Immature natural killer cell (primary cell): ENCODE measurements at regions not wholly inside any gene's neighbourhood (a gene's known extent, or its start where the extent isn't known, plus 50 kb on each side); places are given as distances from the start of the nearest gene placed in this dataset.

ENCODE experiments used
- DNase-seq, 3 donors: peaks; one replicate each; pipeline ENCODE4 v3.0.0; 2022; ENCODE audit warnings: mixed read lengths in 1 of 3
- H3K27ac Mint-ChIP-seq, 6 donors: one replicate each; pipeline ENCODE4 v1.8.0; 2020; ENCODE audit warnings: mixed read lengths in 6 of 6, mild to moderate bottlenecking in 5 of 6, inconsistent platforms in 4 of 6, moderate library complexity in 3 of 6
- H3K27me3 Mint-ChIP-seq, 3 donors: one replicate each; pipeline ENCODE4 v1.8.0; 2020 to 2021; ENCODE audit warnings: low read depth in 3 of 3, mild to moderate bottlenecking in 3 of 3, mixed read lengths in 3 of 3, moderate library complexity in 3 of 3, inconsistent platforms in 1 of 3
- H3K36me3 Mint-ChIP-seq, 3 donors: one replicate each; pipeline ENCODE4 v1.8.0; 2020; ENCODE audit warnings: mixed read lengths in 3 of 3, inconsistent platforms in 2 of 3, mild to moderate bottlenecking in 2 of 3
- H3K4me1 Mint-ChIP-seq, 2 donors: one replicate each; pipeline ENCODE4 v1.8.0; 2020; ENCODE audit warnings: inconsistent platforms in 2 of 2, mild to moderate bottlenecking in 2 of 2, mixed read lengths in 2 of 2, moderate library complexity in 1 of 2
- H3K4me3 Mint-ChIP-seq, 5 donors: one replicate each; pipeline ENCODE4 v1.8.0; 2020; ENCODE audit warnings: mild to moderate bottlenecking in 5 of 5, mixed read lengths in 5 of 5, inconsistent platforms in 3 of 5, moderate library complexity in 3 of 5
- H3K9me3 Mint-ChIP-seq, 6 donors: one replicate each; pipeline ENCODE4 v1.8.0; 2020; ENCODE audit warnings: mild to moderate bottlenecking in 6 of 6, mixed read lengths in 6 of 6, inconsistent platforms in 4 of 6, moderate library complexity in 3 of 6

DNA sequence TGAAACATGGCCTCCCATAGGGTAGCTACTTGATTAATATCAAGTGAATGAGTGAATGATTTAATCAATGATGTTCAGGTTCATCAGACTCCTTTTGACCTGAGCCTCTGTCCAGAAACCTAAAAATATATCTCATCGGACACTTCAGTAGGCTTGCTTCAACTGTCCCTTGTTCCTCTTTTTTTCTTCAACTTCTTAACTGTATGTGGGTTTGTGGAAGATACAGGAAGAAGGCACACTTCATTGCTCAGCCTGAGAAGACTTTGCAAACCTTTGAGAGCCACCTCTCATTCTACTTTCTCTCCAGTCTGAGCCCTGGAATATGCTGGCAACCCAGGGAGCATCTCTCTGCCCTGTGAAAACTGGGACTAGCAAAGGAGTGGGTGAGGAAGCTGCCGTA lies 557.0 kb downstream of the FGF9 start:
- H3K27ac Mint-ChIP-seq, result no peak overlapping the region
- H3K9me3 Mint-ChIP-seq, result no peaks in the 10 kb centered on the region
- peaks cover 0 to 5% (median 0%) of the 10 kb centered on the region in 3 donors for H3K27me3 Mint-ChIP-seq
- H3K36me3 Mint-ChIP-seq, result no peaks in the 10 kb centered on the region
- DNase-seq, result no peak
- H3K4me1 Mint-ChIP-seq, result no peaks in the 10 kb centered on the region
- H3K4me3 Mint-ChIP-seq, result no peak overlapping the region

- Mint-ChIP-seq H3K27me3 (peaks cover 0 to 5% (median 0%) of the 10 kb centered on the region in 3 donors), H3K27ac (no peak overlapping the region), H3K4me3 (no peak overlapping the region), H3K9me3 (no peaks in the 10 kb centered on the region), H3K36me3 (no peaks in the 10 kb centered on the region), H3K4me1 (no peaks in the 10 kb centered on the region)
- no peak for DNase-seq
Measured at GRCh38 chr13:22229916-22230315, 559.0 kb downstream of the FGF9 start.

GRCh38 chr13:22232186-22232585 lies 561.3 kb downstream of the FGF9 start:
- no peak for DNase-seq
- H3K4me3 Mint-ChIP-seq, result no peak overlapping the region

DNA sequence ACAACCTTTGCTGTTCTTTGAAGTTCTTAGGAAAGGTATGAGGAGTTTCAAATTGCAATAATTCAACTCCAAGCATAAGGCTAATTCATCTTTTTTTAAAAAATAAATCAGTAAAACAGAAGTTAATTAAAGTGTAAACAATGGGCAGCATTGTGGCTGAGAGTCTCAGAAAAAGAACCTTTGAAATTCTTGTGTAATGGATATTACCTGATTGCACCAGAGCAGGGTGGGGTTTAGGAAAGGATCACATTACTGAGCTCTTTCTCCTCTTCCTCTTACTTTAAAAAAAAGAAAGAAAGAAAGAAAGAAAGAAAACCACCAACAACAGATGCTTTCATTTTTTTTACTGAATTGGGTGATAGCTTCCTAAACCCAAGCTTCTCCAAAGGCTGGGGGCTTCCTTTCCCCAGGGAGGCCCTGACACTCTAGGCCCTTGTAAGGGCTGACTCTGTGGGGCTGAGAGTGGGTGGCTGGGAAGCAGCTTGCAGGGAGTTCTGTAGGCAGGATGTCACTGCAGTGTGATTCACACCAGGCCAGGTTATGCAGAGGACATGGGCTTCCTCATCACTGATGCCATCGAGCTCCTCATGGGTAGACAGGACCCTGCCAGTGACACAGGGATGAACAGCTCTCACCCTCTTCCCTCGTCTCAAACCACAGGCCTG lies 564.5 kb downstream of the FGF9 start:
- H3K4me3 Mint-ChIP-seq, result no peak overlapping the region
- DNase-seq, result no peak
- peaks cover 0 to 5% (median 0%) of the 10 kb centered on the region in 3 donors for H3K27me3 Mint-ChIP-seq
- no peaks in the 10 kb centered on the region for H3K9me3 Mint-ChIP-seq
- H3K36me3 Mint-ChIP-seq, result no peaks in the 10 kb centered on the region
- peak overlapping the region in 1 of 6 donors; percentile 12 for H3K27ac Mint-ChIP-seq
- no peaks in the 10 kb centered on the region for H3K4me1 Mint-ChIP-seq

More at GRCh38 chr13:22232186-22232585, 561.3 kb downstream of the FGF9 start:
- no peak overlapping the region for H3K27ac Mint-ChIP-seq
- H3K27me3 Mint-ChIP-seq, result peaks cover 0 to 5% (median 0%) of the 10 kb centered on the region in 3 donors
- no peaks in the 10 kb centered on the region for H3K9me3 Mint-ChIP-seq
- no peaks in the 10 kb centered on the region for H3K36me3 Mint-ChIP-seq
- no peaks in the 10 kb centered on the region for H3K4me1 Mint-ChIP-seq

- no peak overlapping the region for H3K4me3 Mint-ChIP-seq
- H3K27ac Mint-ChIP-seq, result no peak overlapping the region
- H3K36me3 Mint-ChIP-seq, result no peaks in the 10 kb centered on the region
- no peak for DNase-seq
- H3K9me3 Mint-ChIP-seq, result no peaks in the 10 kb centered on the region
- peaks cover 0 to 2% (median 0%) of the 10 kb centered on the region in 3 donors for H3K27me3 Mint-ChIP-seq
- no peaks in the 10 kb centered on the region for H3K4me1 Mint-ChIP-seq
Measured at GRCh38 chr13:22235950-22236290, 565.0 kb downstream of the FGF9 start.

GRCh38 chr13:22238269-22238668 lies 567.4 kb downstream of the FGF9 start:
- no peak overlapping the region for H3K27ac Mint-ChIP-seq
- no peak overlapping the region for H3K4me3 Mint-ChIP-seq
- peaks cover 0 to 6% (median 0%) of the 10 kb centered on the region in 3 donors for H3K27me3 Mint-ChIP-seq
- no peaks in the 10 kb centered on the region for H3K4me1 Mint-ChIP-seq
- no peak for DNase-seq
- no peaks in the 10 kb centered on the region for H3K36me3 Mint-ChIP-seq
- no peaks in the 10 kb centered on the region for H3K9me3 Mint-ChIP-seq

- Mint-ChIP-seq H3K27ac (no peak overlapping the region), H3K27me3 (peaks cover 0 to 6% (median 0%) of the 10 kb centered on the region in 3 donors), H3K4me1 (no peaks in the 10 kb centered on the region), H3K9me3 (no peaks in the 10 kb centered on the region), H3K36me3 (no peaks in the 10 kb centered on the region), H3K4me3 (no peak overlapping the region)
- DNase-seq, result no peak
Measured at GRCh38 chr13:22240716-22241115, 569.8 kb downstream of the FGF9 start.

DNA sequence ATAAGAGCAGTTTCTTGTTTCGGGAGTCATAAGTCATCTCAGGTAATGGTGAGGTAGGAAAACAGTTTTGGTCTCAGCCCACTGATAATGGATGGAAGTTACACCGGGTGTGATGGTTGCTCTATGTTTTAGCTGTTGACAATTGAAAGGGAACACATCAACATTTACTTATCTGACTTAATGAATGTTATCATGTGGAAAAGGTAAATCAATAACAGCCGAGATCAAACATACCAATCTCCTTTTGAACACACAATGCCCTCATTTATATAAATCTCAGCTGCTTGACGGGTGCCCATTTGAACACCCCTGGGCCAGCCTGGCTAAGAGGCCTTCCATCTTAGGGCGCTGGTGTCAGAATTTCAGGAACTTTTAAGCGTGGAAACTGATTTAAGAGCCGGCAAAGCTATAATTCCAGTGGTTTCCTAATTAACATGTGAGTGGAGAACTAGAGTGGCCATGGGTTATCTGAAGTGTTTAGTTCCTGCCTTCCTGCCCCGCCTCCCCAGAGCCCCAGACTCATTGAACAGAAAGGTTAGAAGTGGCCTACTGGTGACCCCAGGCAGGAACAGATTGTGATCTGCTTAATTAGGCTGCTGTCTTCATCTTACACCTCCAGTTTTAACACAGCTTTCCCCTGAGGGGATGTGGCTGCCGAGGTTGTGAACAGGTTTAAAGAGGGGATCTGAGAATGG lies 572.7 kb downstream of the FGF9 start:
- DNase-seq, result no peak
- peaks cover 0 to 6% (median 0%) of the 10 kb centered on the region in 3 donors for H3K27me3 Mint-ChIP-seq
- H3K4me3 Mint-ChIP-seq, result no peak overlapping the region
- no peaks in the 10 kb centered on the region for H3K36me3 Mint-ChIP-seq
- H3K27ac Mint-ChIP-seq, result no peak overlapping the region
- H3K9me3 Mint-ChIP-seq, result peaks cover 0 to 2% (median 0%) of the 10 kb centered on the region in 6 donors
- H3K4me1 Mint-ChIP-seq, result no peaks in the 10 kb centered on the region

DNA sequence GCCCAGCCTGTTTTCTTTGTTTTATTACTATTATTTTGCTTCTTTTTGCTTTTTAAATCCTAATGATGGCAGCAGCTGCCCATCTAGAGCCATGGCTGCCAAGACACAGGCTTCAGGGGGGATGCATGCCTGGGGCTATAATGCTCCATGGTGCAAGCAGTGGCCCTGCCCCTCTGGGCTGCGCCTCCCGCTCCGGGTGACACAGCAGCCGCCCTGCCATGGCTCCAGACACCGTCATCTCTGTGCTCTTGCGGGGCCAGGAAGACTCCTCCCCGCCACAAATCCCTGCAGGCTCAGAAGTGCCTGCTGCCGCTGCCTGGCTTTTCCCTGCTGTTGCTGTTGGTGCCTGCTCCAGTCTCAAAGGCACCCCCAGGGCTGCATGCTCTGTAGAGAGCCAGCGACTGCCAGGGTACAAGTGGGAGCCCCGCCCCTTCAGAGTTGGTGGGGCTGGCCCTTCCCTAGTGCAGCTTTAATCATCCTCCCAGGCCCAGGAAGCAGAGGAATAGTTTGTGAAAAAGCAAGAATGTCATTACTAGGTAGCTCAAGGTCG lies 581.5 kb downstream of the FGF9 start:
- Mint-ChIP-seq H3K9me3 (peaks cover 0 to 2% (median 0%) of the 10 kb centered on the region in 6 donors), H3K27me3 (peaks cover 0 to 6% (median 2%) of the 10 kb centered on the region in 3 donors)
- no peak for DNase-seq

DNA sequence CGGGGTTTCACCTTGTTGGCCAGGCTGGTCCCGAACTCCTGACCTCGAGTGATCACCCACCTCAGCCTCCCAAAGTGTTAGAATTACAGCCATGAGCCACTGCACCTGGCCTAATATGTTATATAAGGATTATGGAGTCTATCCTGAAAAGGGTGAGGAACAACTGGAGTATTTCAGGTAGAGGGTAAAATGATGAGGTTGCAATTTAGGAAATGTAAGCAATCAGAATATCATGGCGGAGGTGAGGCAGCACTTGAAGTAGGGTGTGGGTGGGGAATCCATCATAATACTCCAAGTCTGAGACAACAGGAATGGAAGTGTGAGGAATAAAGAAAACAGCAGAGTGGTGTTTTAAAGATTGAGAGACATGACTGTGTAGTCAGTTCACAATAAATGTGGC lies 582.2 kb downstream of the FGF9 start:
- H3K4me3 Mint-ChIP-seq, result no peak overlapping the region
- no peak overlapping the region for H3K27ac Mint-ChIP-seq
- DNase-seq, result no peak
- no peaks in the 10 kb centered on the region for H3K9me3 Mint-ChIP-seq
- H3K27me3 Mint-ChIP-seq, result peaks cover 2 to 6% (median 2%) of the 10 kb centered on the region in 3 donors
- no peaks in the 10 kb centered on the region for H3K36me3 Mint-ChIP-seq
- H3K4me1 Mint-ChIP-seq, result no peaks in the 10 kb centered on the region

More for the DNA sequence above, 581.5 kb downstream of the FGF9 start:
- Mint-ChIP-seq H3K4me1 (no peaks in the 10 kb centered on the region), H3K4me3 (no peak overlapping the region), H3K27ac (no peak overlapping the region), H3K36me3 (no peaks in the 10 kb centered on the region)

- peaks cover 2 to 3% (median 2%) of the 10 kb centered on the region in 3 donors for H3K27me3 Mint-ChIP-seq
- H3K27ac Mint-ChIP-seq, result no peak overlapping the region
- no peaks in the 10 kb centered on the region for H3K9me3 Mint-ChIP-seq
- no peaks in the 10 kb centered on the region for H3K4me1 Mint-ChIP-seq
- no peak for DNase-seq
- no peak overlapping the region for H3K4me3 Mint-ChIP-seq
- H3K36me3 Mint-ChIP-seq, result no peaks in the 10 kb centered on the region
Measured at GRCh38 chr13:22256111-22256639, 585.3 kb downstream of the FGF9 start.

- no peak overlapping the region for H3K4me3 Mint-ChIP-seq
- no peaks in the 10 kb centered on the region for H3K4me1 Mint-ChIP-seq
- no peaks in the 10 kb centered on the region for H3K36me3 Mint-ChIP-seq
- peaks cover 0 to 2% (median 0%) of the 10 kb centered on the region in 6 donors for H3K9me3 Mint-ChIP-seq
- peaks cover 0 to 6% (median 2%) of the 10 kb centered on the region in 3 donors for H3K27me3 Mint-ChIP-seq
- DNase-seq, result no peak
- H3K27ac Mint-ChIP-seq, result no peak overlapping the region
Measured at GRCh38 chr13:22262001-22262885, 591.4 kb downstream of the FGF9 start.

DNA sequence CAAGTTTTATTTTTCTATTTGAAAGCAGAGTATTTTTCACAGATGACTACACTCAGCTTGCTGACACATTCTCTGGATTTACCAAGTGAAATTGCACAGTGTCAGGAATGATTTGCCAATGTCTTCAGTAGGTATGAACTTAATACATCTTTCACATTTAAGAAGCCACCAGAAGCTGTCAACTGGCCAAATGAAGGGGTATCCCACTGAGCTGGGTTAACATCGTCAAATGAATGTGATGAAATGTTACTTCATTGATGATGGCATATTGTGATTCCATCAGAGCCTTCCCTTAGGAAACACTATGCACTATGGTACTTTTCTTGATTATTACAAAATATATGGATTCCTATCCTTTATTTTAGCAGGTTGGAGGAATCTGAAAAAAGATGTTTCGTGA lies 592.3 kb downstream of the FGF9 start:
- no peak overlapping the region for H3K4me3 Mint-ChIP-seq
- no peak for DNase-seq
- H3K27me3 Mint-ChIP-seq, result peaks cover 0 to 6% (median 0%) of the 10 kb centered on the region in 3 donors
- peaks cover 0 to 3% (median 0%) of the 10 kb centered on the region in 6 donors for H3K9me3 Mint-ChIP-seq
- no peaks in the 10 kb centered on the region for H3K36me3 Mint-ChIP-seq
- H3K27ac Mint-ChIP-seq, result no peak overlapping the region
- H3K4me1 Mint-ChIP-seq, result no peaks in the 10 kb centered on the region
